ENCODE measurements at regions not wholly inside any gene's neighbourhood (a gene's known extent, or its start where the extent isn't known, plus 50 kb on each side); places are given as distances from the start of the nearest gene placed in this dataset.

DNA sequence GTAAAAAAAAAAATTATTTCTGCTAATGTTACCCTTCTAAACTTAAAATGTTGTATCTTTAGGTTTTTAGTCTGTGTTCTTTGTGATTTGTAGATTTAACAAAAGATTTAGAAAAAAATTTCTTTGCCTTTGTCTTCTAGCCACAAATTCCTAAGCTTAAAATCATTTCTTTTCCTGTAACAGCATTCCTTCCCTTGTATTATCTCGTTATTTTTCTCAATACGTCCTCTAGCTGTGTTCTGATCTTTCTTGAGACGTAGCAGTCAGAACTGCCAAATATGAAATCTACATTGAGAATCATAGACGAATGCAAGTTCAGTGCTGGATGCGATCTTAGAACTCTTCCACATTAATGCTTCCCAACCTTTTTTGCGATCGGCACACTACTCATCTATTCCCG lies 283.1 kb downstream of the UTRN start:
- TF ChIP-seq, protein P1, sequence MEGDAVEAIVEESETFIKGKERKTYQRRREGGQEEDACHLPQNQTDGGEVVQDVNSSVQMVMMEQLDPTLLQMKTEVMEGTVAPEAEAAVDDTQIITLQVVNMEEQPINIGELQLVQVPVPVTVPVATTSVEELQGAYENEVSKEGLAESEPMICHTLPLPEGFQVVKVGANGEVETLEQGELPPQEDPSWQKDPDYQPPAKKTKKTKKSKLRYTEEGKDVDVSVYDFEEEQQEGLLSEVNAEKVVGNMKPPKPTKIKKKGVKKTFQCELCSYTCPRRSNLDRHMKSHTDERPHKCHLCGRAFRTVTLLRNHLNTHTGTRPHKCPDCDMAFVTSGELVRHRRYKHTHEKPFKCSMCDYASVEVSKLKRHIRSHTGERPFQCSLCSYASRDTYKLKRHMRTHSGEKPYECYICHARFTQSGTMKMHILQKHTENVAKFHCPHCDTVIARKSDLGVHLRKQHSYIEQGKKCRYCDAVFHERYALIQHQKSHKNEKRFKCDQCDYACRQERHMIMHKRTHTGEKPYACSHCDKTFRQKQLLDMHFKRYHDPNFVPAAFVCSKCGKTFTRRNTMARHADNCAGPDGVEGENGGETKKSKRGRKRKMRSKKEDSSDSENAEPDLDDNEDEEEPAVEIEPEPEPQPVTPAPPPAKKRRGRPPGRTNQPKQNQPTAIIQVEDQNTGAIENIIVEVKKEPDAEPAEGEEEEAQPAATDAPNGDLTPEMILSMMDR (conservative IDR thresholded peaks at IDR 0.05) = no peak
- no peak for TF ChIP-seq ZFX (IDR thresholded peaks at IDR 0.05)

Data from C4-2B (cell line).